Ovary (tissue), 7 donors: ENCODE measurements at regions not wholly inside any gene's neighbourhood (a gene's known extent, or its start where the extent isn't known, plus 50 kb on each side); places are given as distances from the start of the nearest gene placed in this dataset.
A peak's percentile ranks its signal among the peaks of the same experiment; 100 is the strongest.

Source experiments
- DNase-seq, 5 donors: peaks; one replicate each; pipeline ENCODE4 v3.0.0-alpha.2; 2019 to 2020
- H3K27ac ChIP-seq, 2 donors: fragments of 200-600 bp; one replicate each; pipeline versions ENCODE4 v1.5.1 to v1.8.0; 2019 to 2022
- H3K27me3 ChIP-seq: fragments of 200-600 bp; one replicate; pipeline ENCODE4 v1.8.0; 2022
- H3K36me3 ChIP-seq: fragments of 200-600 bp; sonication (generic); one replicate; pipeline ENCODE4 v1.5.1; 2019
- H3K4me1 ChIP-seq: one replicate; pipeline ENCODE4 v1.8.1; 2013; ENCODE audit warnings: mild to moderate bottlenecking, moderate library complexity; ENCODE audit not compliant: insufficient read depth
- H3K4me3 ChIP-seq: fragments of 200-600 bp; sonication (generic); one replicate; pipeline ENCODE4 v1.5.1; 2017
- H3K9me3 ChIP-seq, 2 donors: fragments of 200-600 bp in 1 of 2; sonication (generic) in 1 of 2; one replicate each; pipeline versions ENCODE4 v1.5.1 to v1.8.1; 2013 to 2019; ENCODE audit warnings: mild to moderate bottlenecking in 1 of 2, moderate library complexity in 1 of 2
- CTCF ChIP-seq, 3 donors: fragments of 450-650 bp in 2 of 3; fragments of 200-600 bp in 1 of 3; IDR thresholded peaks; one replicate each; pipeline versions ENCODE4 v1.5.1 to v1.8.0; 2016 to 2022; ENCODE audit warnings: antibody characterized with exemption in 3 of 3, mild to moderate bottlenecking in 1 of 3
- EP300 ChIP-seq: sonication (generic); formaldehyde crosslinking; IDR thresholded peaks from one replicate; pipeline ENCODE4 v1.6.1; 2017; ENCODE audit warnings: antibody characterized with exemption
- POLR2A ChIP-seq: fragments of 450-650 bp; IDR thresholded peaks from one replicate; pipeline ENCODE4 v1.6.1; 2017; ENCODE audit warnings: antibody characterized with exemption, mild to moderate bottlenecking, moderate library complexity
- WGBS, 3 donors: extraction: QIAGEN DNeasy Blood & Tissue Kit in 1 of 3; methylation state at CpG; one replicate each; pipeline versions ENCODE4 v1.1.5 to v1.1.7; 2013 to 2017; 5-methylcytosine and 5-hydroxymethylcytosine counted together
- intact Hi-C, 4 donors: fragments of 100-400 bp; cut with DNase I; formaldehyde crosslinking; loops; one replicate each; pipeline versions ENCODE4 v1.11.0 to v1.15.1; 2022 to 2023
- donor health status: DM: no; HTN: no; CAD: no; lungs with moderate emphysema.
- donor health status: DM: no; HTN: no; CAD: no.
- donor health status: Bipolar disorder and iron deficiency.
- donor health status: DM: no; HTN: no; CAD: no.
- donor health status: DM: yes; HTN: yes; CAD: no.

GRCh38 chr12:114821570-114821969 is 137.6 kb upstream of the TBX3 start:
- Histone ChIP-seq H3K4me1 (no peaks in the 10 kb centered on the region), H3K9me3 (no peaks in the 10 kb centered on the region), H3K27me3 (no peaks in the 10 kb centered on the region), H3K36me3 (no peaks in the 10 kb centered on the region), H3K4me3 (no peak overlapping the region), H3K27ac (no peak overlapping the region)
- TF ChIP-seq CTCF (IDR thresholded peaks at IDR 0.05) = no peak
- TF ChIP-seq EP300 = no peak
- TF ChIP-seq POLR2A = no peak
- intact Hi-C loops = no loop called here
- no peak for DNase-seq
- 80 to 89% (median 88%) methylated on average over 3 of the region's 3 CpGs for WGBS, 3 donors

GRCh38 chr12:114820796-114821195 is 136.8 kb upstream of the TBX3 start:
- no peaks in the 10 kb centered on the region for H3K4me1 ChIP-seq
- TF ChIP-seq POLR2A = no peak
- TF ChIP-seq CTCF (IDR thresholded peaks at IDR 0.05) = no peak
- TF ChIP-seq EP300 = no peak
- no peak for DNase-seq
- no peaks in the 10 kb centered on the region for H3K36me3 ChIP-seq
- no peaks in the 10 kb centered on the region for H3K27me3 ChIP-seq
- no peaks in the 10 kb centered on the region for H3K9me3 ChIP-seq
- H3K27ac ChIP-seq = no peak overlapping the region
- H3K4me3 ChIP-seq = no peak overlapping the region
- WGBS, 3 donors = 77 to 82% (median 78%) methylated on average over 5 of the region's 5 CpGs
- intact Hi-C loops = no loop called here

- intact Hi-C loops = no loop called here
- no peaks in the 10 kb centered on the region for H3K36me3 ChIP-seq
- peak; percentile 34 to 69 (median 53) for DNase-seq
- TF ChIP-seq CTCF (IDR thresholded peaks at IDR 0.05) = no peak
- TF ChIP-seq EP300 = no peak
- TF ChIP-seq POLR2A = no peak
- H3K9me3 ChIP-seq = no peaks in the 10 kb centered on the region
- WGBS, 3 donors = 59 to 62% (median 59%) methylated on average over 28 of the region's 28 CpGs
- H3K4me3 ChIP-seq = no peak overlapping the region
- H3K4me1 ChIP-seq = peaks cover 3% of the 10 kb centered on the region
- no peaks in the 10 kb centered on the region for H3K27me3 ChIP-seq
- no peak overlapping the region for H3K27ac ChIP-seq
Measured at GRCh38 chr12:114817571-114818425, 133.8 kb upstream of the TBX3 start.

GRCh38 chr12:114815026-114815795 is 131.2 kb upstream of the TBX3 start:
- Histone ChIP-seq H3K27ac (no peak overlapping the region), H3K36me3 (no peaks in the 10 kb centered on the region), H3K4me3 (no peak overlapping the region), H3K9me3 (no peaks in the 10 kb centered on the region), H3K27me3 (no peaks in the 10 kb centered on the region), H3K4me1 (peaks cover 3% of the 10 kb centered on the region)
- 91 to 94% (median 94%) methylated on average over 10 of the region's 10 CpGs for WGBS, 3 donors
- DNase-seq = no peak
- intact Hi-C loops = no loop called here
- TF ChIP-seq CTCF (IDR thresholded peaks at IDR 0.05) = no peak
- no peak for TF ChIP-seq EP300
- TF ChIP-seq POLR2A = no peak
